Activated CD4-positive, alpha-beta T cell treated with anti-CD3 and anti-CD28 coated beads, Interleukin-2, amount 50 U/mL, for 48 hours (primary cell): ENCODE measurements at regions not wholly inside any gene's neighbourhood (a gene's known extent, or its start where the extent isn't known, plus 50 kb on each side); places are given as distances from the start of the nearest gene placed in this dataset.

ENCODE experiments used
- DNase-seq, 2 experiments: peaks; one replicate each; pipeline ENCODE4 v3.0.0-alpha.2; 2020

GRCh38 chr16:59249011-59249410 lies 514.9 kb upstream of the GOT2 start:
- no peak for DNase-seq

GRCh38 chr16:59242556-59242955 lies 508.4 kb upstream of the GOT2 start:
- no peak for DNase-seq

GRCh38 chr16:59238246-59238645 lies 504.1 kb upstream of the GOT2 start:
- DNase-seq, result no peak

GRCh38 chr16:59236804-59237458 lies 502.8 kb upstream of the GOT2 start:
- DNase-seq, result no peak

- DNase-seq, result no peak
Observed at GRCh38 chr16:59224401-59224800, 490.3 kb upstream of the GOT2 start.

GRCh38 chr16:59220011-59220410 lies 485.9 kb upstream of the GOT2 start:
- no peak for DNase-seq

GRCh38 chr16:59216291-59216690 lies 482.2 kb upstream of the GOT2 start:
- no peak for DNase-seq

- no peak for DNase-seq
Observed at GRCh38 chr16:59214455-59214854, 480.3 kb upstream of the GOT2 start.

GRCh38 chr16:59213952-59214351 lies 479.8 kb upstream of the GOT2 start:
- no peak for DNase-seq

GRCh38 chr16:59212492-59213024 lies 478.4 kb upstream of the GOT2 start:
- no peak for DNase-seq

- no peak for DNase-seq
Observed at GRCh38 chr16:59210955-59211541, 476.9 kb upstream of the GOT2 start.

GRCh38 chr16:59205403-59205802 lies 471.3 kb upstream of the GOT2 start:
- no peak for DNase-seq

GRCh38 chr16:59204589-59204988 lies 470.5 kb upstream of the GOT2 start:
- no peak for DNase-seq

- no peak for DNase-seq
Observed at GRCh38 chr16:59202233-59202862, 468.2 kb upstream of the GOT2 start.

- no peak for DNase-seq
Observed at GRCh38 chr16:59201821-59202220, 467.7 kb upstream of the GOT2 start.

GRCh38 chr16:59201160-59201559 lies 467.0 kb upstream of the GOT2 start:
- DNase-seq, result no peak

GRCh38 chr16:59198487-59198886 lies 464.4 kb upstream of the GOT2 start:
- DNase-seq, result no peak

GRCh38 chr16:59195242-59195641 lies 461.1 kb upstream of the GOT2 start:
- no peak for DNase-seq

- DNase-seq, result no peak
Observed at GRCh38 chr16:59193637-59194036, 459.5 kb upstream of the GOT2 start.

- peak; percentile 2 to 14 for DNase-seq
Observed at GRCh38 chr16:59192551-59193199, 458.6 kb upstream of the GOT2 start.

GRCh38 chr16:59190731-59191130 lies 456.6 kb upstream of the GOT2 start:
- no peak for DNase-seq

GRCh38 chr16:59188029-59188428 lies 453.9 kb upstream of the GOT2 start:
- DNase-seq, result no peak

GRCh38 chr16:59181821-59182420 lies 447.8 kb upstream of the GOT2 start:
- DNase-seq, result no peak
